ENCODE measurements at regions not wholly inside any gene's neighbourhood (a gene's known extent, or its start where the extent isn't known, plus 50 kb on each side); places are given as distances from the start of the nearest gene placed in this dataset.
"Not testable (repeated sequence)": the region's sequence is repeated elsewhere in the genome, so short reads cannot be mapped to it uniquely, and the experiment has no call there.

DNA sequence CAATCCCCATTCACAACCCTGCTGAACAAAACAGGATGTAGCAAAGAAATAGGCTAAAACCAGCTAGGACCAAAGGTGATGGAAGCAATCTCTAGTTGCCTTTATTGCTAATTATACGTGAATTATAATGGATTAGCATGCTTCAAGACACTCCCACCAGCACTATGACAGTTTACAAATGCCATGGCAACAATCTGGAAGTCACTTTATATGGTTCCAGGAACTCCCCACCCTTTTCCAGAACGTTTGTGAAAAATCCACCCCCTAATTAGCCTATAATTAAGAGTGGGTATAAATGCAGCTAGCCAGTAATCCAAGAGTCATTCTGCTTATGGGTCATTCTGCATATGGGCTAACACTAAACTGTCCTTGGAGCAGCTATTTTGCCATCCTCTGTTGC, 328.7 kb downstream of the FLRT2 start:
- Histone ChIP-seq H3K4me1 (ENCODE audit: control insufficient read depth in 5 of 5, insufficient read depth in 5 of 5, low read length in 5 of 5) (no peaks in the 10 kb centered on the region), H3K9me3 (ENCODE audit: control insufficient read depth in 4 of 4, insufficient read depth in 3 of 4, low read length in 3 of 4) (no peaks in the 10 kb centered on the region), H3K9ac (ENCODE audit: insufficient read depth in 1 of 2, low read length in 2 of 2) (no peak overlapping the region), H3K27me3 (ENCODE audit: control insufficient read depth in 3 of 3, insufficient read depth in 3 of 3, low read length in 2 of 3) (no peaks in the 10 kb centered on the region), H3K4me3 (no peak overlapping the region), H3K36me3 (ENCODE audit: control insufficient read depth in 4 of 4, insufficient read depth in 4 of 4, low read length in 4 of 4) (no peaks in the 10 kb centered on the region), H3K27ac (ENCODE audit: low read depth in 1 of 2, low read length in 1 of 2) (no peak overlapping the region)
- DNase-seq (no peak), ATAC-seq (ENCODE audit: insufficient read depth, low FRiP score) (no peak)
- WGBS, 2 donors = 69 to 73% methylated on average over 2 of the region's 2 CpGs
- TF ChIP-seq, protein P1, sequence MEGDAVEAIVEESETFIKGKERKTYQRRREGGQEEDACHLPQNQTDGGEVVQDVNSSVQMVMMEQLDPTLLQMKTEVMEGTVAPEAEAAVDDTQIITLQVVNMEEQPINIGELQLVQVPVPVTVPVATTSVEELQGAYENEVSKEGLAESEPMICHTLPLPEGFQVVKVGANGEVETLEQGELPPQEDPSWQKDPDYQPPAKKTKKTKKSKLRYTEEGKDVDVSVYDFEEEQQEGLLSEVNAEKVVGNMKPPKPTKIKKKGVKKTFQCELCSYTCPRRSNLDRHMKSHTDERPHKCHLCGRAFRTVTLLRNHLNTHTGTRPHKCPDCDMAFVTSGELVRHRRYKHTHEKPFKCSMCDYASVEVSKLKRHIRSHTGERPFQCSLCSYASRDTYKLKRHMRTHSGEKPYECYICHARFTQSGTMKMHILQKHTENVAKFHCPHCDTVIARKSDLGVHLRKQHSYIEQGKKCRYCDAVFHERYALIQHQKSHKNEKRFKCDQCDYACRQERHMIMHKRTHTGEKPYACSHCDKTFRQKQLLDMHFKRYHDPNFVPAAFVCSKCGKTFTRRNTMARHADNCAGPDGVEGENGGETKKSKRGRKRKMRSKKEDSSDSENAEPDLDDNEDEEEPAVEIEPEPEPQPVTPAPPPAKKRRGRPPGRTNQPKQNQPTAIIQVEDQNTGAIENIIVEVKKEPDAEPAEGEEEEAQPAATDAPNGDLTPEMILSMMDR (IDR thresholded peaks at IDR 0.05; ENCODE audit: control extremely low read depth, extremely low read depth) = no peak

- ATAC-seq (ENCODE audit: insufficient read depth, low FRiP score) = no peak
- H3K4me1 ChIP-seq (ENCODE audit: control insufficient read depth in 5 of 5, insufficient read depth in 5 of 5, low read length in 5 of 5) = no peaks in the 10 kb centered on the region
- H3K27ac ChIP-seq (ENCODE audit: low read depth in 1 of 2, low read length in 1 of 2) = no peak overlapping the region
- H3K4me3 ChIP-seq = no peak overlapping the region
- WGBS, 2 donors = 90 to 91% methylated on average over 1 of the region's 1 CpG
- H3K9ac ChIP-seq (ENCODE audit: insufficient read depth in 1 of 2, low read length in 2 of 2) = no peak overlapping the region
- no peaks in the 10 kb centered on the region for H3K36me3 ChIP-seq (ENCODE audit: control insufficient read depth in 4 of 4, insufficient read depth in 4 of 4, low read length in 4 of 4)
- DNase-seq = no peak
- H3K27me3 ChIP-seq (ENCODE audit: control insufficient read depth in 3 of 3, insufficient read depth in 3 of 3, low read length in 2 of 3) = no peaks in the 10 kb centered on the region
- H3K9me3 ChIP-seq (ENCODE audit: control insufficient read depth in 4 of 4, insufficient read depth in 3 of 4, low read length in 3 of 4) = no peaks in the 10 kb centered on the region
- TF ChIP-seq, protein P1 (IDR thresholded peaks at IDR 0.05; ENCODE audit: control extremely low read depth, extremely low read depth) = no peak
Observed at GRCh38 chr14:85856430-85856829, 326.5 kb downstream of the FLRT2 start.

DNA sequence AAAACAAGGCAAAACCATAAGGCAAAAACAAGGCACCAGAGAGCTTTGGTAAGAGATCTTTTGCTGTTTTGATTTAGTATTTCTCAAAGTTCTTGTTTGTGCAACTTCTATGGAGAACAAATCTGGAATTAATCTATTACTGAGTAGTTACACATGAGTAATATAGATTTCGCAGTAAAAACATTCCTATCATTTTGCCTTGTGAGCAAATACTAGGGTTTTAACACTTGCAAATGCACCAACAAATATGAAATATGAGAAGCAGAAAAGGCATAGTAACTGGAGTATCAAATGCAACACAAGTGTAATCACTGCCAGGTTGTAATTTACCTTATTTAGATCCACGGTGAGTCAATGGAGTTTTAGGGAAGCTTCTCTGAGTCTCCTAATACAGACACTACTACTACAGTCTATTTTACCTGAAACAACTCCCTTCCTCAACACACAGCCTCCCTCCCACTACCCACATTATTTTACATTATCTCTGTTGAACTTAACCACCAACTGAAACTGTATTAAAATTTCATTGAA, 324.1 kb downstream of the FLRT2 start:
- Histone ChIP-seq H3K4me1 (ENCODE audit: control insufficient read depth in 5 of 5, insufficient read depth in 5 of 5, low read length in 5 of 5) (no peaks in the 10 kb centered on the region), H3K27me3 (ENCODE audit: control insufficient read depth in 3 of 3, insufficient read depth in 3 of 3, low read length in 2 of 3) (no peaks in the 10 kb centered on the region), H3K27ac (ENCODE audit: low read depth in 1 of 2, low read length in 1 of 2) (no peak overlapping the region), H3K9ac (ENCODE audit: insufficient read depth in 1 of 2, low read length in 2 of 2) (no peak overlapping the region), H3K9me3 (ENCODE audit: control insufficient read depth in 4 of 4, insufficient read depth in 3 of 4, low read length in 3 of 4) (no peaks in the 10 kb centered on the region), H3K36me3 (ENCODE audit: control insufficient read depth in 4 of 4, insufficient read depth in 4 of 4, low read length in 4 of 4) (no peaks in the 10 kb centered on the region), H3K4me3 (no peak overlapping the region)
- no peak for ATAC-seq (ENCODE audit: insufficient read depth, low FRiP score)
- TF ChIP-seq, protein P1 (IDR thresholded peaks at IDR 0.05; ENCODE audit: control extremely low read depth, extremely low read depth) = no peak
- DNase-seq = no peak
- WGBS, 2 donors = 89 to 91% methylated on average over 2 of the region's 2 CpGs

- Histone ChIP-seq H3K9me3 (ENCODE audit: control insufficient read depth in 4 of 4, insufficient read depth in 3 of 4, low read length in 3 of 4) (no peaks in the 10 kb centered on the region), H3K9ac (ENCODE audit: insufficient read depth in 1 of 2, low read length in 2 of 2) (no peak overlapping the region), H3K27me3 (ENCODE audit: control insufficient read depth in 3 of 3, insufficient read depth in 3 of 3, low read length in 2 of 3) (no peaks in the 10 kb centered on the region), H3K4me3 (no peak overlapping the region), H3K4me1 (ENCODE audit: control insufficient read depth in 5 of 5, insufficient read depth in 5 of 5, low read length in 5 of 5) (no peaks in the 10 kb centered on the region), H3K36me3 (ENCODE audit: control insufficient read depth in 4 of 4, insufficient read depth in 4 of 4, low read length in 4 of 4) (no peaks in the 10 kb centered on the region), H3K27ac (ENCODE audit: low read depth in 1 of 2, low read length in 1 of 2) (no peak overlapping the region)
- no peak for DNase-seq
- ATAC-seq (ENCODE audit: insufficient read depth, low FRiP score) = no peak
- 76 to 90% methylated on average over 5 of the region's 5 CpGs for WGBS, 2 donors
- TF ChIP-seq, protein P1 (IDR thresholded peaks at IDR 0.05; ENCODE audit: control extremely low read depth, extremely low read depth) = no peak
Observed at GRCh38 chr14:85852906-85853305, 323.0 kb downstream of the FLRT2 start.

- DNase-seq; H3K27ac ChIP-seq (ENCODE audit: low read depth in 1 of 2, low read length in 1 of 2); H3K9me3 ChIP-seq (ENCODE audit: control insufficient read depth in 4 of 4, insufficient read depth in 3 of 4, low read length in 3 of 4); H3K9ac ChIP-seq (ENCODE audit: insufficient read depth in 1 of 2, low read length in 2 of 2); H3K4me3 ChIP-seq; H3K27me3 ChIP-seq (ENCODE audit: control insufficient read depth in 3 of 3, insufficient read depth in 3 of 3, low read length in 2 of 3); H3K4me1 ChIP-seq (ENCODE audit: control insufficient read depth in 5 of 5, insufficient read depth in 5 of 5, low read length in 5 of 5); H3K36me3 ChIP-seq (ENCODE audit: control insufficient read depth in 4 of 4, insufficient read depth in 4 of 4, low read length in 4 of 4); ATAC-seq (ENCODE audit: insufficient read depth, low FRiP score): not testable (repeated sequence)
- WGBS, 2 donors = 95 to 97% methylated on average over 4 of the region's 4 CpGs
Observed at GRCh38 chr14:85852123-85852522, 322.2 kb downstream of the FLRT2 start.

- H3K27me3 ChIP-seq (ENCODE audit: control insufficient read depth in 3 of 3, insufficient read depth in 3 of 3, low read length in 2 of 3); H3K36me3 ChIP-seq (ENCODE audit: control insufficient read depth in 4 of 4, insufficient read depth in 4 of 4, low read length in 4 of 4); H3K9ac ChIP-seq (ENCODE audit: insufficient read depth in 1 of 2, low read length in 2 of 2); H3K4me3 ChIP-seq; H3K4me1 ChIP-seq (ENCODE audit: control insufficient read depth in 5 of 5, insufficient read depth in 5 of 5, low read length in 5 of 5); H3K27ac ChIP-seq (ENCODE audit: low read depth in 1 of 2, low read length in 1 of 2); H3K9me3 ChIP-seq (ENCODE audit: control insufficient read depth in 4 of 4, insufficient read depth in 3 of 4, low read length in 3 of 4); DNase-seq; ATAC-seq (ENCODE audit: insufficient read depth, low FRiP score): not testable (repeated sequence)
- WGBS, 2 donors = 93% methylated on average over 8 of the region's 8 CpGs
Observed at GRCh38 chr14:85830549-85830948, 300.6 kb downstream of the FLRT2 start.
